GM21717 (cell line): ENCODE measurements at regions not wholly inside any gene's neighbourhood (a gene's known extent, or its start where the extent isn't known, plus 50 kb on each side); places are given as distances from the start of the nearest gene placed in this dataset.
A peak's percentile ranks its signal among the peaks of the same experiment; 100 is the strongest.
"Not testable (repeated sequence)": the region's sequence is repeated elsewhere in the genome, so short reads cannot be mapped to it uniquely, and the experiment has no call there.

ENCODE experiments used
- ATAC-seq: cut with Tn5 transposase; IDR thresholded peaks from one replicate; pipeline ENCODE4 v1.9.1; 2021; ENCODE audit warnings: mild to moderate bottlenecking, moderate library complexity; ENCODE audit not compliant: unreplicated experiment

GRCh38 chr4:179165000-179165738, 1722.9 kb upstream of the AGA start:
- ATAC-seq = no peak

- ATAC-seq = no peak
Measured at GRCh38 chr4:179165862-179166261, 1723.6 kb upstream of the AGA start.

GRCh38 chr4:179170308-179170707, 1728.1 kb upstream of the AGA start:
- not testable (repeated sequence) for ATAC-seq

GRCh38 chr4:179182741-179183140, 1740.5 kb upstream of the AGA start:
- no peak for ATAC-seq

- ATAC-seq = no peak
Measured at GRCh38 chr4:179195887-179196286, 1753.7 kb upstream of the AGA start.

- ATAC-seq = no peak
Measured at GRCh38 chr4:179196511-179196910, 1754.3 kb upstream of the AGA start.

- no peak for ATAC-seq
Measured at GRCh38 chr4:179200681-179201080, 1758.4 kb upstream of the AGA start.

- ATAC-seq = no peak
Measured at GRCh38 chr4:179225594-179225993, 1783.4 kb upstream of the AGA start.

- ATAC-seq = no peak
Measured at GRCh38 chr4:179248821-179249220, 1806.6 kb upstream of the AGA start.

- no peak for ATAC-seq
Measured at GRCh38 chr4:179268791-179269190, 1826.6 kb upstream of the AGA start.

- ATAC-seq = no peak
Measured at GRCh38 chr4:179272282-179272681, 1830.0 kb upstream of the AGA start.

GRCh38 chr4:179278647-179279046, 1836.4 kb upstream of the AGA start:
- no peak for ATAC-seq

GRCh38 chr4:179285696-179286095, 1843.5 kb upstream of the AGA start:
- no peak for ATAC-seq

GRCh38 chr4:179291657-179292056, 1849.4 kb upstream of the AGA start:
- no peak for ATAC-seq

GRCh38 chr4:179292468-179292867, 1850.2 kb upstream of the AGA start:
- no peak for ATAC-seq

- ATAC-seq = peak; percentile 99
Measured at GRCh38 chr4:179307297-179308136, 1865.3 kb upstream of the AGA start.

GRCh38 chr4:179313823-179314222, 1871.6 kb upstream of the AGA start:
- ATAC-seq = no peak

GRCh38 chr4:179325181-179325580, 1882.9 kb upstream of the AGA start:
- no peak for ATAC-seq

GRCh38 chr4:179328627-179329026, 1886.4 kb upstream of the AGA start:
- no peak for ATAC-seq

- no peak for ATAC-seq
Measured at GRCh38 chr4:179331362-179331761, 1889.1 kb upstream of the AGA start.

GRCh38 chr4:179344861-179345260, 1902.6 kb upstream of the AGA start:
- no peak for ATAC-seq

GRCh38 chr4:179352221-179352620, 1910.0 kb upstream of the AGA start:
- ATAC-seq = no peak
